ENCODE measurements at regions not wholly inside any gene's neighbourhood (a gene's known extent, or its start where the extent isn't known, plus 50 kb on each side); places are given as distances from the start of the nearest gene placed in this dataset.

- TF ChIP-seq CTCF (IDR thresholded peaks at IDR 0.05) (no peak), POLR2A (IDR thresholded peaks at IDR 0.05) (no peak)
These were observed 561.2 kb upstream of the SEL1L start for GRCh38 chr14:82094829-82095345.
